GM18508 (cell line): ENCODE measurements at regions not wholly inside any gene's neighbourhood (a gene's known extent, or its start where the extent isn't known, plus 50 kb on each side); places are given as distances from the start of the nearest gene placed in this dataset.

Experiments used
- ATAC-seq: cut with Tn5 transposase; IDR thresholded peaks from one replicate; pipeline ENCODE4 v1.9.1; 2021; ENCODE audit warnings: moderate number of reproducible peaks; ENCODE audit not compliant: insufficient read depth, unreplicated experiment

DNA sequence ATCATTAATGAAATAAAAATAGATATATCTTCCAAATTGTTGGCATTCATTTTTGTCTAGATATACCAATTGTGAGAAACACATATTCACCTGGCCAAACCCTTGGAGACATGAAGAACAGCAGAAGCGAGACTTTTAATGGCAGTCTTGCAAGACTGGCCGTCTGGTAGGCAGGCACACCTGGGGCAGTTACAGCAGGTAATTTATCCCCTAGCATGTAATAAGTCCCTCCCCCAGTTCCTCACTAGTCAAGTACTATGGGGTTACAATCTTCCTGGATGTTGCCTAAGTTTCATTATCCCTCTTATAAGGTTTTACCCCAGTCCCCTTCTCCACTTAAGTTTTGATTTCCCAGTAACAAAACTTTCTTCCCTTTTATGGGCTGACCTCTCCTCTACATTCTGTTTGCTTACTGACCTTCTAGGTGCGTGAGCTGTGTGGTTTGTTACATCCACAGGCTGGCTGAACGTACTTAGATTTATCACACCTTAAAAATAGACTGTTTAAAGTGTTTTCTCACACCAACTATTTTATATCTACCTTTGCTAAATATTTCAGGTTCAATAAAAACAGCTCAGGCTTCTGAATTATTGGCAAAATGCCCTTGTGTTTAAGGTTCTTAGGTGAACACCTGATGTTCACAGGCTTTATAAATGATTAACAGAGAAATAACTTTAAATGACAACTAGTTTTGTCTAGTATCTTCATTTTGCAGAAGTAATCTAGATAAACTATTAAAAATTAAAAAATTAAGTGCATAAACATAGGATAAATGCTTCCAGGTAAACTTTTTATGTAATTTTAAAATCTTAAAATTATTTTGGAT lies 365.0 kb upstream of the TFPI start:
- no peak for ATAC-seq

DNA sequence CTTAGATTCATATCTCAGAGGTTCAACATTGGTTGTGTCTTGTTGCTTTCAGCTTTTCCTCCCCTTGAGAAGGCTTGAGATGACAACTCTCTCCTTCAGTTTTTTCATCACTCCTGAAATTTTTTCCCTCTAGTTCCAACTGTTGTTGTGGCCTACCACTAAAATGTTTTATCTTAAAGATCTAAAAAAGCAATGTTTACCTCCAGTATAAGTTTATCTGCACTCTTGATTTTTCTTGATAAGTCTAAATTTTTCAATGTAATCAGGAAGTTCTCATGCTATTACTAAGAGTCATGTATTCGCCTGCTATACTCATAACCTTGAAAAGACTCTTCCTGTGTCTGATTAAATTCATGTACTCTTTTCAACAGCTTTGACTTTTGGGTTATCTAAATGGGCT lies 366.3 kb upstream of the TFPI start:
- no peak for ATAC-seq

DNA sequence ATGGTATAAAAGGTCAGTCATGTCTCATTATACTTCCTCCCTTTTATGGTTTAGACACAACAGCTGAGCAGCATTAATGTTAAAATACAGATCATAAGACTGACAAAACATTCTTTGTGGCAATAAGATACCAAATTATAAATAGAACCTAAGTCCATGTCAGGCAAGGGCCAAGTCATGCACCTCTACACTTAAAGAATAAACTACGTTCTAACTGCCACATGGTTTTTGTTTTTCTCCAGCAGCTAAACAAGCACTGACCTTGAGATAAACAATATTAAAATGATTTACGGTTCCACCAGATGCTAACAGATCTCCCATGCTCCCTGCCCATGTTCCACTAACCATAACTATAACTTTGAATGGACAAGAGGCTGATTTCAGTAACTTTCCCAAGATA lies 368.6 kb upstream of the TFPI start:
- no peak for ATAC-seq

DNA sequence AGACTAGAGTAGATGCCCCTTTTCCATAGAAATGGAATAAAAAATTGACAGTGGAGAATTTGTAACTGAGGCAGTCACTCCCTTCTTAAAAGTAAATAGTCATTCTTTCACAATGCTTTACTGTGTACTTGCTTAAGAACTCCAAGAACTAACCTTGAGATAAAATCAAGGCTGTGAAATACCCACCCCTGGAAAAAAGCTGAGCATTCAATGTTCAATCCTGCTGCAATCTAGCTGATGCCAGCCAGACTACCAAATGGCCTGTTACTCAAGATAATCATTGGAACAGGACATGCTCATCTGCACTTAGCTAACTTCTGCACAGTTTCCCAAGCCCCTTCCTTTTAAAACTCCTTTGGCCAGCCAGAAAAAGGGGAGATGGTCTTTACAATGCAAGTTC lies 367.4 kb upstream of the GULP1 start:
- ATAC-seq: no peak

DNA sequence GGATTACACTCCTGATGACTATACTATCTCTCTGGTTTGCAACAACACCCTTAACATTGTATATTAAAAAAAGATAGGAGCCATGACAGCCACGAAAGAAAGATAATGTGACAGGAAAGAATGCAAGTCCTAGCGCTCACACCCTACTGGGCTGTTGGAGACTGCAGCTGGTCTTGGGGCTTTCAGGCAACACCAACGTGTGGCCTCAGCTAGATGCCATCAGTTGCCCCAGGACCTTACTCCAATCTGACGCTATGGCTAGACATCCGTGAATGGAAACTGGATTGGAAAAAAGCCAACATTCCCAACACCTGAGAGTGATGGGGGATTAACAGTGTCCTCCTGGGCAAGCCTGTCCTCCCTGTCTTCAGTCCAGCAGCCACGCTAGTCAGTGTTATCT lies 357.4 kb upstream of the GULP1 start:
- no peak for ATAC-seq

DNA sequence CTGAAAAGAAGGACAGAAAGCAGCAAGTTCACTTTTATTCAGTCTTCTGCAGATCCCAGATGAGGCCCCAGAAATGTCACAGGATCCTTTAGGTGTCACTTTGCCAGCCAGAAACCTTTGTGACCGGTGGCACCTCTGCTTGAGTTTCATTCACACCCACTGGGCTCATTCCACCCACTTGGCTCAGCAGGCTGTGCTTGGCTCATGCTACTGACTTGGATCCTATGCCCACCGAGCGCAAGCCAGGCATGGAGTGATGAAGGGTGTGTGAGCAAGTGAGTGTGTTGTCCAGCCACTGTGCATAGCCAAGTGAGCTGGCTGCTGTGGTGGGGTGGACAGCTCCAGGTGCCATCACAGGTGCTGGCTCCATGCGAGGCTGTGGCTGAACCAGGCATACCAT lies 357.0 kb upstream of the GULP1 start:
- no peak for ATAC-seq

DNA sequence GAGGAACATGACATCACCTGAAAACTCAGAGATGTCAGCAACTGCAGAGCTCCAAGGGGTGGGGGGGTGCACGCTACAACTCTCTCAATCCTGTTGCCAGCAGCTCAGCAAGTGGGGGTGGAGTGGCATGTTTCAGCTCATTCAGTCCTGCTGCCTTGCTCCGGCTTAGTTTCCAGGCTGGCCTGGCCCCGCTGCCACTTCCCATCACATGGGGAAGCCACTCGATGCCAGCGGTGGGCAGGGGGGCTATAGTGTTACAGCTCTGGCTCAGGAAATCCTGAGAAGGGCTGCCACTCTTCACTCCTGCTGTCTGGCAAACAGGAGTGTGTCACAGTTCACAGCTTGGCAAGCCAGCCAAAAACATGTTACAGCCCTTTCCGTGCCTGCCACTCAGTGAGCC lies 356.5 kb upstream of the GULP1 start:
- ATAC-seq: no peak

DNA sequence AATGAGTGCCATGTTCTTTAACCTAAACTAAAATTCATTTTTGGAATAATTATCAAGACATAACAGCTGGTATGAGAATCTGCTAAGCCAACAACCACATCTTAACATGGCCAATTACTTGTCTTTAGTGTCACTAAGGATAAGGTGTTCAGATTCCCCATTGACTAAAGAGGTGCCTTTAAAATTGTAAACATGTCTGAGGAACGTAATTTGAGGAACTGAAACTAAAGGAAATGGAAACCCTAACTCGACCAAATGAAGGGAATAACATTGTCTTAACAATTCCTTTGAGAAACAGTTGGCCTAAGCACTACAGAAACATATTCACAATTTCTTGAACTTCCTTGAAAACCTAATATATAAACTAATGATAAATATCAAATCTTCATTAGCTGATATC lies 355.4 kb upstream of the GULP1 start:
- no peak for ATAC-seq

DNA sequence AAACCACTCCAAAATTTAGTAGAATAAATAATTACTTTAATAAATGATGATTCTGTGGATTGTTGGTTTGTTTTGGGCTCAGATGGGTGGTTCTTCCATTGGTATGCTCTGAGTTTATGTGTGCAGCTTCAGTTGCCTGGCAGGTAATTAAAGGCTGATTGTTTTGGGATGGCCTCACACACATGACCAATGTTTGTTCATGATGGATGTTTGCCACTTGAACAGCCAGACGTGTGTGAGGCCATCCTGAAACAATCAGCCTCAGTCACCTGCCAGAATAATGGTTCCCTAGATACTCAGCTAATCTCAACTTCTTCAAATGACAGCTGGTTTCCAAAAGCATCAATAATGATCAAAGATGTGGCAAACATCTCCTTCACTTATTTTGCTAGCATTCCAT lies 352.5 kb upstream of the GULP1 start:
- no peak for ATAC-seq

DNA sequence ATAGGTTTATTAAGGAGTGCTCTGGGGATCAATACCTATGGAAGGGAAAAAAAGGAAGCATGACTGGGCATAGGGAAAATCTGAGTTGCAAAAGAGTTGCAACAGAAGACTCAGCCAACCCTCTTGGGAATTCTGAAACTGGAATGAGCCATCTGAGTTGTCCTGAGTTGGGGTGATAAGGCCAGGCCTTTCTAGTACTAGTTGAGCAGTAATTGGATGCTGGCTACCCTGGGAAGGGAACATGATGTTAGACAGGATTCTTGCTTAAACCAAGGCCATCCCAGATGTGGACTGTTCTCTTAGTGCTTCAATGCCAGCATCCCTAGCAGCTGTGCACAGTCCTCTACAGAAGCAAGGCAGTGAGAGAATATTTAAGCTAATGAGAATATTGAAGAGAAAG lies 348.8 kb upstream of the GULP1 start:
- ATAC-seq: no peak

DNA sequence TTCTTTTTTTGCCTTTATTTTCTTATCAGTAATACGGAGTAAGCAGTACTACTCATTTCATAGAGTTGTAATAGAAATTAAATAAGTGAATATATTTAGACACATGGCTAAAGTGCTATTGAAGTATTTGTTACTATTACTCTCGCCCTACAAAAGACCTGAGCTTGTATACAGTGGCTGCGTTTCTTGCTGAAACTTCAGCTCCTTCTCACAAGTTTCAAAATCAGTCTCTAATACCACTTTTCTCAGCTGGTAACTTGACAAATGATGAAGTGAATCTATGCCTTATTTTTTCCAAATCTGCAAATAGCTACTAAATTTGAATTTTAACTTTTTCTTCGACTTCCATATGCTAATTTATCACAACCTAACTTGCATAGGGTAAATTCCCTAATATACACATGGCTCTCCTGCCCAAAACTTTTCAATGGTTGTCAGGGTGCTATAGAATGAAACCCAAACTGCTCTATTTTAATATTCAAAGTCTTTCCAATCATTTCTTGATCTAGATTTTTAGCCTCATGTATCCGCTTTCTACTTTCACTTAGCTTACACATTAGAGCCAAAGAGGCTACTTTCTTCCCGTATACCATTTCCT lies 347.8 kb upstream of the GULP1 start:
- no peak for ATAC-seq

DNA sequence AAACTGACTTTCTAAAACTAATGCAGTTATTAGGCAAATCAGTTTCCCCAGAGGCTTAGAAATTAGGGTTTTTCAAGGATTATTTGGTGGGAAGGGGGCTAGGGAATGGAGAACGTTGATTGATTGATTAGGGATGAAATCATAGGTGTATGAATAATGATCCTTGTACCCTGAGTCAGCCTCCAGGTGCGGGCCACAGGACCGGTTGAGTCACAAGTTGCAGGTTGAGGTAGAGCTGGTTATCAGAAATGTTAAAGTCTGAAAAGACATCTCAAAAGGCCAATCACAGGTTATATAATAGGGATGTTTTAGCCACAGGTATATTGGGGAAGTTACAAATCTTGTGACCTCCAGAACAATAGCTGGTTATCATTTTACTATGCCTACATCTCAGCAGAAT lies 341.8 kb upstream of the GULP1 start:
- no peak for ATAC-seq

DNA sequence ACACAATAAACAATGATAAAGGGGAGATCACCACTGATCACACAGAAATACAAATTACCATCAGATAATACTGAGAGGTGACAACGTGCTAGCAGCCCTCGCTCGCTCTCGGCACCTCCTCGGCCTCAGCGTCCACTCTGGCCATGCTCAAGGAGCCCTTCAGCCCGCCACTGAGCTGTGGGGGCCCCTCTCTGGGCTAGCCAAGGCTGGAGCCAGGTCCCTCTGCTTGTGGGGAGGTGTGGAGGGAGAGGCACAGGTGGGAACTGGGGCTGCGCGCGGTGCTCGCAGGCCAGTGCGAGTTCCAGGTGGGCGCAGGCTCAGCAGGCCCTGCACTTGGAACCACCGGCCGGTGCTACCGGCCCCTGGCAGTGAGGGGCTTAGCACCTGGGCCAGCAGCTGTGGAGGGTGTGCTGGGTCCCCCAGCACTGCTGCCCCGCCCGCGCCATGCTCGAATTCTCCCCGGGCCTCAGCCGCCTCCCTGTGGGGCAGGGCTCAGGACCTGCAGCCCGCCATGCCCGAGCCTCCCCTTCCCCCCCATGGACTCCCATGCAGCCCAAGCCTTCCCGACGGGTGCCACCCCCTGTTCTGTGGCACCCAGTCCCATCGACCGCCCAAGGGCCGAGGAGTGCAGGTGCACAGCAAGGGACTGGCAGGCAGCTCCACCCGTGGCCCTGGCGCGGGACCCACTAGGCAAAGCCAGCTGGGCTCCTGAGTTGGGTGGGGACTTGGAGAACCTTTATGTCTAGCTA lies 340.0 kb upstream of the GULP1 start:
- no peak for ATAC-seq

DNA sequence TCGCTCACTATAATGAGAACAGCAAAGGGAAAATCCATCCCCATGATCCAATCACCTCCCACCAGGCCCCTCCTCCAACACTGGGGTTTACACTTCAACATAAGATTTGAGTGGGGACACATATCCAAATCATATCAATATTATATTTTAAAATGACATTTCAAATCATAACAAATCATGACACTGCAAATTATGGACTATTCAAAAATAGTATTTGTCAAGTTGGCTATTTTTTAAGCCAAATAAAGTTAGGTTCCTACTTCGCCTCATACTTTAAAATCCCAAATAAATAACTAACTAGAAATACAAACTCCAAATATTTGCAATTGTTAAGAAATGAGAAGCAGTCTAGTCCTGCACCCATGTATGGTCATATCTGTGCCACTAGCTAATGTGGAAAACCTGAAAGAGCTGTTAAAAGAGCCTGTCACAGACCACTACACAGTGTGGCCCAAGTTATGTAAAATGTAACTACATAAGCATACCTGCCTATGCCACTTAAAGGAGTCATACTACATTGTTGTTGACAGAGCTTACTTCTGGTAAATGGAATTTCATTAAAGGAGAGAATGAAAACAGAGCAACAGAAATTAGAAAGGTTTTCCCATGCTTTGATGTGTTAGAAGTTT lies 334.7 kb upstream of the GULP1 start:
- no peak for ATAC-seq

DNA sequence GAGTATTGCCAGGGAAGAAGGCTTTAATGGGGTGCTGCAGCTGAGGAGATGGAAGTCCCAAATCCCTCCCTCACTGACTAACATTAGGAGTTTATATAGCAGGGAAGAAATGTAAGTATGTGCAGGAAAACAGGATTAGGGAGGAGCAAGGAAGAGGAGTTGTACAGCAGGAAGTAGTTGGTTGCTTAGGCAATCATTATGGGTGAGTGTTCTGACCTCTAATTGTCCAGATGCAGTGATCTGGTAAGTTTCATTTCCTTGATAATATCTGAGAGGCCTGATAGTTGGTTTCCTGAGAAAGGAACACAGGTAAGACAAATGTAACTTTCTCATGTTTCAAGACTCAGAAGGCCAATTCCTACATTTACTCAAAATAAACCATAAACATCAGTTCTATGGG lies 331.9 kb upstream of the GULP1 start:
- no peak for ATAC-seq

DNA sequence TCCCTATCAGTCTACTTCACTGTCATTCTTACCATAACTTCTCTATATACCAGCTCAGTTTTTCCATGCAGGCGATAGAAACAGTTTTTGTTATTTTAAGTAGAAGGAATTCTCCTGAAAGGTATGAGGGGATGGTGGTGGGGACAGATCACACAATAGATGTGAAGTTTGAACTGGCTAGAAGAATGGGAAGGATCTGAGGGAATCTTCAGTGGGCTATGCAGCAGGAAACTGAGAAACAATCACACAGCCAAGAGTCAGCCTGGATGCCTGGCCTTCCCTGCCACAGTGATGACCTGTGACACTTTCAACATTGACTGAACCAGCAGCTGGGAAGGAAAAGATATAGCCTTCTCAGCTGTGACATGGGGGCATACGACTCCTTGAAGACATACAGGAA lies 329.1 kb upstream of the GULP1 start:
- no peak for ATAC-seq

DNA sequence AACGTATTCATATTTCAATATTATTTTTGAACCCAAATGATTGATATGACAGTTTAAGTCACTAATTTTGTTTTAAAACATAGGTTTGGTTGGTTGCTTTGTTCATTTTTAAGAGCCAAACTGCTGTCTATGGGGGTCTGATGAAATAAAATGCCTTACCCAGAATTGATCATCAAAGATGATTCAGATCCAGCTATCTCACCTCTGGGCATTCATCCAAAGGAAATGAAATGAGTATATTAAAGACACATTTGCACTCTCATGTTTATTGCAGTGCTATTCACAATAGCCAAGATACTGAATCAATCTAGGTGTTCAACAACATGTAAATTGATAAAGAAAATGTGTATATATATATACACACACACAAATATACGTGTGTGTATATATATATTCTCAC lies 326.9 kb upstream of the GULP1 start:
- ATAC-seq: no peak

DNA sequence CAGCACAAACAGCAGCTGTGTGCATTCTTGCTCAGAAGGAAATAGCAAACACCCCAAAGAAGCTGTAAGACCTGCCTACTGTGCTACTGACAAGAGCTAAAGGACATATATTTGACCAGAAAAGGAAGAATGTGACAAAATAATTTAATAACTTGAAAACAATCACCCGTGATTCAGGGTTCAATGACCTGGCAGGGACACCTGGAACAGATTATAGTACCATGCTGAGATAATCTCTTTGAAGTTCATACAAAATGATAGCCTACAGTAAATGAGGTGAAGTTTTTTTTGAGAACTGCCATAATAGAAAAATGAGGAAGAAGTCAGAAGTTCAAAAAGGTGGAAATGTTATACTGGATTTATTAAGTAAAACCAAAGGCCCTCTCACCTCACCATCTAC lies 324.8 kb upstream of the GULP1 start:
- ATAC-seq: no peak

DNA sequence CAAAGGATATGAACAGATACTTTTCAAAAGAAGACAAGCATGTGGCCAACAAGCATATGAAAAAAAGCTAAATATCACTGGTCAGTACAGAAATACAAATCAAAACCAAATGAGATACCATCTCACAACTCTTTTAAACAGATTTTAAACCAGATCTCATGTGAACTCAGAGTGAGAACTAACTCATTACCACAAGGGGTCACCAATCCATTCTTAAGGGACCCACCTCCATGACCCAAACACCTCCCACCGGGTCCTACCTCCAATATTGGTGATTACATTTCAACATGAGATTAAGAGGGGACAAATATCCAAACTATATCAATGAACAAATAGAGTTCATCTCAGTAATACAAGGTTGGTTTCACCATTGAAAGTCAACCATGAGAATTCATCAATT lies 319.8 kb upstream of the GULP1 start:
- ATAC-seq: no peak

DNA sequence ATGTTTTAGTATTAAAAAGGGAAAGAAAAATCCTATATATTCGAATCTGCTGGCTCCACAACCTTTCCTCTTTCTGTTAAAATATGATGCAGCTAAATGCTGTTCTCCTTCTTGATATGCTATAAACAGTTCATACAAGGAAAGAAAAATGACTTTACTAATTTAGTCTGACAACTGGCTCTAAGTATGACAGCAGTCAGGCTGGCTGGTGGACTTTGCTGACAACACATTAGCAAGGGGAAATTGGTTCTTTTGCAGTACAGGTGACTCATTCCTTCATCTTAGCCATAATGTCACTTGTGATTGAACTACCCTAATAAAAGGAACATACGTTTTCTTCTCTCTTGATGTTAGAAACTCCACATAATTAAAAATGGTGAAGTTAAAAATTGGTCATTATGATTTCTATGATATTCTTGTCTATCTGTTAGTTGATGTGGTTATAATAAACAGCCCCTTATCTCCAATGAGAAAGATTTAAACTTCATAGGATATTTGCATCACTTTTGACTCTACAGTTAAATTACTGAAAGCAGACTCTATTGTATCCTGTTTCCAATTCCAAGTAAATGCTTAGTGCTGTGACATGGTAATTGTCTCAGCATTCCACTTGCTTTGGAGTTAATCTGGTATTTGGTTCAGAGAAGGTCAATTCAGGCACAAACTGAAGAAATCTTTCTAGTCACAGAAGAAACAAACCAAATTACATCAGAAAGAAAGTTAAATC lies 315.3 kb upstream of the GULP1 start:
- no peak for ATAC-seq

DNA sequence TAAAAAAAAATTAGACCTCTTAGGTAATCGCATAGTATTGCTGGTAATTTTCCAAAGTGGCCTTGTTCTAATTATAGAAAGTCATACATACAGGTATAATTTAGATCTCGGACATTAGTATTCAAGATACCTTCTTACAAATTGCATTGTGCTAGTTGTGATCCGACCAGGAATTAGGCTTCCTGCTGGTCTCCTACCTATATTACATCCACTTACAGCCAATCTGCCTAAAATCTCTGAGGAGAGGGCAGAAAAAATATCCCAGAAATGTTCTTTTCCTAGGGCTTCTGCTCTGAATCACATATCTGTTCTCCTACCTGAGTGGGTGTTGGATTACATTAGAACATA lies 314.7 kb upstream of the GULP1 start:
- ATAC-seq: no peak
